Bone marrow (tissue), 2 donors: ENCODE measurements at regions not wholly inside any gene's neighbourhood (a gene's known extent, or its start where the extent isn't known, plus 50 kb on each side); places are given as distances from the start of the nearest gene placed in this dataset.

Experiments used
- DNase-seq, 2 donors: peaks; one replicate each; lab custom pipeline; 2025; lab: John Stamatoyannopoulos, UW

GRCh38 chr15:87631093-87631492 is 625.4 kb downstream of the NTRK3 start:
- DNase-seq, result no peak

DNA sequence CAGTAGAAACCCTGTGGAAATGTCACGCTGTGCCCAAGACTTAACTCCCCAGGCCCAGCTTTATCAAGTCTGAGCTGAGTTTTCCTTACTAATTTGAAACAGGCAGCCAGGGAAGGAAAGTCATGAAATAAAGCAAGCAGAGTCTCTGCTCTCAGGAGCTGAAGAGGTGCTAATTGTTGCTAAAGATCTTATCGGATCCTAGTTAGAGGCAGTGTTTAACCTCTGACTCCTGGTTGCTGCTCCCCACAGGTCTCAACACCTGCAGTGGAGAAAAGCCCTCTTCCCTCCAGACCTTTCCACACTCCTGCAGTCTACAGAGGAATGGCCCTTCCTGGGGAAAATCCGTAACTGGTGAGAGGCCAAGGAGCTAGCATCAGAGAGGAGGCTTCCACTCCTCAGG is 628.2 kb downstream of the NTRK3 start:
- DNase-seq, result no peak

DNA sequence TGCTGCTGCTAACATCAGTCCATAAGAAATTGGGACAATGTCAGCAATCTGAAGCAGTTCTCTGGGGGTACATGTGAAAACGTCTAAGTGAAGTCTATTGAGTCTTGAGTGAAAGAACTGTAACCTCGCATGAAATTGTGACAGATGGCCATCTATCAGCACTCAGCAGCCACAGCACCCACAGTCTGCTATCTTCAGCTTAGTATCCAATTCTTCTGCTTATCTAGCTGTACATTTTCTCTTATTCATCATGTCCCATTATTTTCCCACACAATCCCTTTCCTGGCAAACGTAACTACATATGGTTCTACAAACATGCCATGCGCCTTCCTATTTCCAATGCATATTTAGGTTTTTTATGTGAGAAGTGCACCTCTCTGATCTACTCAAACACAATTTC is 629.7 kb downstream of the NTRK3 start:
- no peak for DNase-seq

DNA sequence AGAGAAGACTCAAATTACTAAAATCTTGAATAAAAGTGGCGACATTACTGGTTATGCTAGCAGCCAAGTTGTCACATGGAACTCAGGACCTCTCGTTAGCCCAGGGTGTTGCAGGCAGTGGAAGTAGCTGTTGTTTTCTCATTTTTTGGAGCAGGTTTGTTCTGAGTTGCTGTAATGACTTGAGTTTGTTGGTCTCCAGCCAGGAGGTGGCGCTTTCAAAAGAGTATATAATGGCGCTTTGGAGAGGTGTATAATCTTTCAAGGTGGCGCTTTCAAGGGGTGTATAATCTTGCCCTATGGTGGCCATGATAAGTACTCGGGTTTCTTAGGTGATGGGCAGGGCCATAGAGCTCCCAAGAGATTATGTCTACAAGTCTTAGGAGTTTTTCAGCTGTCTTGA is 632.7 kb downstream of the NTRK3 start:
- DNase-seq, result no peak

DNA sequence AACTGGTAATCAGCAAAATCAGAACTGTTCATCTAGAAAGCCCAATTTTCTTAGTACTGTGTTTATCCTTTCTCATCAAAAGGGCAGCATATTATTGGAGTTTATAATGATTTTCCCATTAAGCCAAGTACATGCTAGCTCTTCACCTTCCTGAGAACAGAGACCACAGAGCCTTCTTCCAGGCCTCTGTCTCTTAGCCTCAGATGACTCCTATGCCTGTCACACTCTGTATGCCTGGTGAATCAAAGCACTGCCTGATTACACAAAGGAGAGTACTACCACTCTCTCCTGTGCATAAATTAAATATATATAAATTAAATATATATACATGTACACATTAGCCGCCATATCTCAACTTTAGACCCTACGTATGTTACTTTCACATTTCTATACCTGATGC is 636.1 kb downstream of the NTRK3 start:
- no peak for DNase-seq

DNA sequence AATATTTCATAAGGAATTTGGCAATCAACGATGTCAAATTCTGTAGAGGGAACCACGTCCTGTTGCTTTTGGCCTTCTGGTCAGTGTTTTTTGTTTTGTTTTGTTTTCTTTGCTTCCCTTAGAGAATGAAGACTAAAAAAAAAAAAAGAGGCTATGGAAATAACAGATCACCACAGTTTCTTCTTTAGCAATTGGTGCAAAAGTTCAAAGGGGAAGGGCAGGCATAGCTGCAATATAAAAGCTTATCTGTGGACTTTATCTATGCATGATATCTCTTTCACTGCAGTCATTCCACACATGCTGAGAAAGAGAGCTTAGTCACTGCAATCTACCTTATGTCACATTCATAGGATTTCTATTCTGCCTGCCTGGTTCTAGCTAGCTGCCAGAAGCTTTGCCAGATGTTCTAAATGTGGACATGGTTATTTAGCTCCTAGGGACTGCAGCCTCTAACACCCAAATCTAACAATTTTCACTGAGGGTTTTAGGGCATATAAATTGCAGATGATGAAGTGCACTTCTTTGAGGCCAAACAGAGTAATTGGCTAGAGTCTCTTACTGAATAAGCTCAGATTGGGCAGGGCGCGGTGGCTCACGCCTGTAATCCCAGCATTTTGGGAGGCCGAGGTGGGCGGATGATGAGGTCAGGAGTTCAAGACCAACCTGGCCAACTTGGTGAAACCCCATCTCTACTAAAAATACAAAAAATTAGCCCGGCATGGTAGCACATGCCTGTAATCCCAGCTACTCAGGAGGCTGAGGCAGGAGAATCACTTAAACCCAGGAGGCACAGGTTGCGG is 637.2 kb downstream of the NTRK3 start:
- DNase-seq, result no peak

- no peak for DNase-seq
Observed at GRCh38 chr15:87618203-87618725, 638.3 kb downstream of the NTRK3 start.

GRCh38 chr15:87614704-87615103 is 641.8 kb downstream of the NTRK3 start:
- no peak for DNase-seq

- DNase-seq, result no peak
Observed at GRCh38 chr15:87610366-87610765, 646.2 kb downstream of the NTRK3 start.

GRCh38 chr15:87609894-87610293 is 646.6 kb downstream of the NTRK3 start:
- no peak for DNase-seq

GRCh38 chr15:87609474-87609873 is 647.1 kb downstream of the NTRK3 start:
- no peak for DNase-seq

- no peak for DNase-seq
Observed at GRCh38 chr15:87608238-87609028, 648.1 kb downstream of the NTRK3 start.

- no peak for DNase-seq
Observed at GRCh38 chr15:87606971-87607370, 649.6 kb downstream of the NTRK3 start.

GRCh38 chr15:87604857-87605446 is 651.6 kb downstream of the NTRK3 start:
- DNase-seq, result no peak

DNA sequence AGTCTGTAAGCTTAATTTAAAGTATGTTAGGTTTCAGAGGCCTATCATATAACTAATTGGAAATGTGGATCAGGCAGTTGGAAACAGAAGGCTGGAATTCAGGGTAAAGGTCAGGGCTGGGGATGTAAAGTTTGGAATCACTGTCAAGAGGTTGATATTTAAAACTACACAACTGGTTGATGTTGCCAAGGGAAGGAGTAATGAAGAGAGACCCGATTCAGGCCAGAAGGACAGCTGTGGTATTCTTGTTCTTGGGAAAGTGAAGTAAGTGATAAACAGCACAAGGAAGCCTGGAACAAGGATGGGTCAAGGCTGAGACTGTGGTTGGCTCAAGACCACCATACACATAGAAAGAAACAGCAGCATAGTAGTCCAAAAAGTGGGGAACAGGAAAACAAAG is 654.2 kb downstream of the NTRK3 start:
- no peak for DNase-seq

GRCh38 chr15:87599616-87600015 is 656.9 kb downstream of the NTRK3 start:
- DNase-seq, result no peak

DNA sequence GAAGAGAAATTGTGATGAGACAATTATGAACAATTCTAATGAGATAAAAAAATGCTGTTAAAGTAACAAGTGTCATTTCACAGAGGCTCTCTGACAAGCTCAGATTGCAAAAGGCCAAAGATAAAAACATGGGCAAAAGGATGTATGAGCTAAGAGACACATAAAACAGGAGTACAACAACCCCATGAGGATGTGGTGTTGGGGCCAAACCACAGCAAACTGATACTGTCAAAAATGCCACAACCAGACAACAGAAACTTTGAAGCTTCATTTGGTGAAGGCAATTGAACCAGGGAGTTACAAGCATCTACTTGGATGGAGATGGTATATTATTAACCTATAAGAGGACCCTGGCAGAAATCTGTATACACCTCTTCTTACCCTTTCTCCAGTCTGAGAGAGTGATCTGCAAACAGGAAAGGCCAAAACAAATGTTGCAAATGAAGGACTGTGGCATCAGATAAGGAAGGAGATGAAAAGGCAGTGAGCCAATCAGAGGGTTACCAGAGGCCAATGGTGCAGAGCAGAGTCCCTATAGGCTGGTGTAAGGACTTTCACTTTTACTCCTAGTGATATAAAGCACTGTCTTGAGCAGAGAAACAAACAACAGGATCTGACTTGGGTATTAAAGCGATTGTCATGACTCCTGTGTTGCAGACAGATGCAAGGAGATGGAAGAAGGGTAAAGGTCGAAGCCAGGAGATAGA is 659.0 kb downstream of the NTRK3 start:
- no peak for DNase-seq

DNA sequence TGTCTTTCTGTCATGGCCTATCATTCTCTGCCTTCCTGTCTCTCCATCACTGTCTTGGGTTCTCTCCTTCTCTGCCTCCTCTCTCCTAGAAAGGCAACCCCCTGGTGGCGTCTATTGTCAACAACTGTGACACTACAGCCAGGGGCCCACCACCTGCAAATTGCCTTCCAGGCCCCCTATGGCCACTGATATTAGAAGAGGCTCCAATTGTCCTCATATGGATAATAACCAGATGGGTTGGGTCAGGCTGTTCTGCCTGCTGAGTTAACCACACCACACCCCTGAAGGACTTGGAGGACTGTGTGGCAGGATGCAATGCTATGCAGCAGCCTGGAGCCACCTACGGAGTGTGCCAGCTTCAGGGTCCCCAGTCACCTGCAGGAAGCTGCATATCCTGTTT is 665.0 kb downstream of the NTRK3 start:
- no peak for DNase-seq

GRCh38 chr15:87591042-87591441 is 665.5 kb downstream of the NTRK3 start:
- DNase-seq, result no peak

- DNase-seq, result no peak
Observed at GRCh38 chr15:87589134-87589533, 667.4 kb downstream of the NTRK3 start.

- no peak for DNase-seq
Observed at GRCh38 chr15:87582169-87582568, 674.4 kb downstream of the NTRK3 start.

DNA sequence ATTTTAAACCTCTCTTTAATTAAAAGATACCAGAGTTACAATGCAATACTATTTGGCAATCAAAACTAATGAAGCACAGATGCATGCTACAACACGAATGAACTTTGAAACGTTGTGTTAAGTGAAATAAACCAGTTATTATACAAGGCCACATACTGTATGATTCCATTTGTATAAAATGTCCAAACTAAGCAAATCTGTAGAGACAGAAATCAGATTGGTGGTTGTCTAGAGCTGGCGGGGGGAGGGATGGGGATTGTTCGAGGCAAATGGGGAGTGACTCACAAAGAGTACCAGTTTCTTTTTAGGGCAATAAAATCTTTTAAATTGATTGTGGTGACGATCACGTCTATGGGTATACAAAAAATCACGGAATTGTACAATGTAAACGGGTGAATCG is 677.0 kb downstream of the NTRK3 start:
- no peak for DNase-seq
